Smooth muscle cell (in vitro differentiated cells): ENCODE measurements at regions not wholly inside any gene's neighbourhood (a gene's known extent, or its start where the extent isn't known, plus 50 kb on each side); places are given as distances from the start of the nearest gene placed in this dataset.
A peak's percentile ranks its signal among the peaks of the same experiment; 100 is the strongest.

ENCODE experiments used
- DNase-seq: peaks from one replicate; lab custom pipeline; 2025; ENCODE audit not compliant: unreplicated experiment; lab: John Stamatoyannopoulos, UW
- H2AFZ ChIP-seq: fragments of 200-600 bp; sonication (generic); 2 replicates; pipeline ENCODE4 v1.6.0; 2016; ENCODE audit warnings: antibody characterized with exemption, low read depth, mild to moderate bottlenecking
- H3F3A ChIP-seq: fragments of 200-600 bp; sonication (generic); 2 replicates; pipeline ENCODE4 v1.6.0; 2017; ENCODE audit warnings: antibody characterized with exemption, low read depth
- H3K27ac ChIP-seq: fragments of 200-600 bp; sonication (generic); 2 replicates; pipeline ENCODE4 v1.5.1; 2016; ENCODE audit warnings: low read depth, mild to moderate bottlenecking
- H3K27me3 ChIP-seq: fragments of 200-600 bp; sonication (generic); 2 replicates; pipeline ENCODE4 v1.6.1; 2016; ENCODE audit warnings: low read depth, mild to moderate bottlenecking
- H3K36me3 ChIP-seq: fragments of 200-600 bp; sonication (generic); 2 replicates; pipeline ENCODE4 v1.5.1; 2016; ENCODE audit warnings: low read depth
- H3K4me1 ChIP-seq: fragments of 200-600 bp; sonication (generic); 2 replicates; pipeline ENCODE4 v1.5.1; 2016; ENCODE audit warnings: low read depth
- H3K4me2 ChIP-seq: fragments of 200-600 bp; sonication (generic); 2 replicates; pipeline ENCODE4 v1.6.0; 2016; ENCODE audit warnings: mild to moderate bottlenecking
- H3K4me3 ChIP-seq: fragments of 200-600 bp; sonication (generic); 2 replicates; pipeline ENCODE4 v1.5.1; 2016; ENCODE audit warnings: mild to moderate bottlenecking
- H3K79me2 ChIP-seq: fragments of 200-600 bp; sonication (generic); 2 replicates; pipeline ENCODE4 v1.6.0; 2016; ENCODE audit warnings: low read depth, mild to moderate bottlenecking
- H3K9ac ChIP-seq: fragments of 200-600 bp; sonication (generic); 2 replicates; pipeline ENCODE4 v1.6.0; 2016; ENCODE audit warnings: low read depth
- H3K9me3 ChIP-seq: fragments of 200-600 bp; sonication (generic); replicated peaks from 2 replicates; pipeline ENCODE4 v1.5.1; 2016; ENCODE audit warnings: low read depth
- H4K20me1 ChIP-seq: fragments of 200-600 bp; sonication (generic); 2 replicates; pipeline ENCODE4 v1.6.0; 2016; ENCODE audit warnings: low read depth
- CTCF ChIP-seq: fragments of 200-600 bp; sonication (generic); IDR thresholded peaks from 2 replicates; pipeline ENCODE4 v1.5.1; 2017; ENCODE audit warnings: borderline replicate concordance, mild to moderate bottlenecking, antibody characterized with exemption; ENCODE audit not compliant: insufficient read depth, poor library complexity, severe bottlenecking
- WGBS: methylation state at CpG from one replicate; pipeline ENCODE4 v1.1.7; 2016; ENCODE audit warnings: low lambda C conversion rate; 5-methylcytosine and 5-hydroxymethylcytosine counted together

GRCh38 chr13:106101201-106101600, 434.3 kb downstream of the EFNB2 start:
- H4K20me1 ChIP-seq, result no peaks in the 10 kb centered on the region
- H3K9ac ChIP-seq, result peak overlapping the region; percentile 56
- H3K4me3 ChIP-seq, result no peak overlapping the region
- peaks cover 11% of the 10 kb centered on the region for H3F3A ChIP-seq
- no peaks in the 10 kb centered on the region for H3K9me3 ChIP-seq
- peak overlapping the region; percentile 72 for H3K4me2 ChIP-seq
- TF ChIP-seq CTCF, result no peak
- H2AFZ ChIP-seq, result peak overlapping the region; percentile 60
- DNase-seq, result no peak
- no peaks in the 10 kb centered on the region for H3K27me3 ChIP-seq
- H3K27ac ChIP-seq, result peak overlapping the region; percentile 89
- no peaks in the 10 kb centered on the region for H3K79me2 ChIP-seq
- H3K4me1 ChIP-seq, result peaks cover 42% of the 10 kb centered on the region
- WGBS, result 10% methylated on average over 5 of the region's 5 CpGs
- no peaks in the 10 kb centered on the region for H3K36me3 ChIP-seq

GRCh38 chr13:106100171-106100919, 435.1 kb downstream of the EFNB2 start:
- Histone ChIP-seq H3K79me2 (no peaks in the 10 kb centered on the region), H2AFZ (peak overlapping the region; percentile 60), H3F3A (peaks cover 11% of the 10 kb centered on the region), H4K20me1 (no peaks in the 10 kb centered on the region), H3K36me3 (no peaks in the 10 kb centered on the region), H3K4me2 (peak overlapping the region; percentile 72), H3K27me3 (no peaks in the 10 kb centered on the region), H3K9me3 (no peaks in the 10 kb centered on the region), H3K9ac (peak overlapping the region; percentile 56), H3K4me3 (no peak overlapping the region), H3K4me1 (peaks cover 42% of the 10 kb centered on the region), H3K27ac (peak overlapping the region; percentile 89)
- no peak for TF ChIP-seq CTCF
- WGBS, result 27% methylated on average over 8 of the region's 8 CpGs
- no peak for DNase-seq

- Histone ChIP-seq H3K4me1 (peaks cover 42% of the 10 kb centered on the region), H2AFZ (no peak overlapping the region), H4K20me1 (no peaks in the 10 kb centered on the region), H3K79me2 (no peaks in the 10 kb centered on the region), H3K36me3 (no peaks in the 10 kb centered on the region), H3K27ac (peak overlapping the region; percentile 89), H3F3A (peaks cover 11% of the 10 kb centered on the region), H3K9ac (no peak overlapping the region), H3K4me2 (no peak overlapping the region), H3K4me3 (no peak overlapping the region), H3K9me3 (no peaks in the 10 kb centered on the region), H3K27me3 (no peaks in the 10 kb centered on the region)
- no peak for TF ChIP-seq CTCF
- DNase-seq, result no peak
- 87% methylated on average over 13 of the region's 13 CpGs for WGBS
Observed at GRCh38 chr13:106099765-106100164, 435.7 kb downstream of the EFNB2 start.

- no peaks in the 10 kb centered on the region for H3K27me3 ChIP-seq
- no peak overlapping the region for H3K27ac ChIP-seq
- WGBS, result 98% methylated on average over 3 of the region's 3 CpGs
Observed at GRCh38 chr13:106098778-106099177, 436.7 kb downstream of the EFNB2 start.

More at GRCh38 chr13:106098778-106099177, 436.7 kb downstream of the EFNB2 start:
- peaks cover 35% of the 10 kb centered on the region for H3K4me1 ChIP-seq
- H2AFZ ChIP-seq, result no peak overlapping the region
- no peak for DNase-seq
- no peaks in the 10 kb centered on the region for H3K36me3 ChIP-seq
- H3K79me2 ChIP-seq, result no peaks in the 10 kb centered on the region
- no peak overlapping the region for H3K9ac ChIP-seq
- no peaks in the 10 kb centered on the region for H4K20me1 ChIP-seq
- peaks cover 8% of the 10 kb centered on the region for H3F3A ChIP-seq
- no peak overlapping the region for H3K4me2 ChIP-seq
- no peaks in the 10 kb centered on the region for H3K9me3 ChIP-seq
- no peak for TF ChIP-seq CTCF
- H3K4me3 ChIP-seq, result no peak overlapping the region
